SK-N-SH treated with all-trans-retinoic acid at 6 μM for 48 hours (cell line): ENCODE measurements at regions not wholly inside any gene's neighbourhood (a gene's known extent, or its start where the extent isn't known, plus 50 kb on each side); places are given as distances from the start of the nearest gene placed in this dataset.

ENCODE experiments used
- BACH2 ChIP-seq: fragments of 250-450 bp; sonication (Bioruptor Pico); IDR thresholded peaks from 2 replicates; pipeline ENCODE4 v1.9.0; 2021; ENCODE audit warnings: mild to moderate bottlenecking, borderline replicate concordance
- GLIS3 ChIP-seq: fragments of 250-450 bp; sonication (Bioruptor Pico); IDR thresholded peaks from 2 replicates; pipeline ENCODE4 v1.5.0; 2020; ENCODE audit warnings: mild to moderate bottlenecking, moderate library complexity
- ISL1 ChIP-seq: fragments of 250-450 bp; sonication (Bioruptor Pico); IDR thresholded peaks from 2 replicates; pipeline ENCODE4 v2.1.2; 2022; ENCODE audit warnings: mild to moderate bottlenecking, moderate library complexity
- RARB ChIP-seq: fragments of 250-450 bp; sonication (Bioruptor Pico); IDR thresholded peaks from 2 replicates; pipeline ENCODE4 v1.8.0; 2021; ENCODE audit warnings: mild to moderate bottlenecking, moderate library complexity
- TCF4 ChIP-seq: fragments of 250-450 bp; sonication (Bioruptor Pico); IDR thresholded peaks from 2 replicates; pipeline ENCODE4 v1.8.0; 2021; ENCODE audit warnings: mild to moderate bottlenecking, moderate library complexity, borderline replicate concordance
- ZFP3 ChIP-seq: fragments of 250-450 bp; sonication (Bioruptor Pico); IDR thresholded peaks from 2 replicates; pipeline ENCODE4 v1.5.0; 2020; ENCODE audit warnings: mild to moderate bottlenecking, moderate library complexity
- ZNF565 ChIP-seq: fragments of 450-650 bp; formaldehyde crosslinking; conservative IDR thresholded peaks from 2 replicates; pipeline ENCODE4 v1.5.0; 2020; ENCODE audit warnings: low read depth, mild to moderate bottlenecking, moderate library complexity
- TF ChIP-seq, protein P1 (sequence below): fragments of 250-450 bp; sonication (Bioruptor Pico); IDR thresholded peaks from 2 replicates; pipeline ENCODE4 v1.5.1; 2021; ENCODE audit warnings: mild to moderate bottlenecking, moderate library complexity
- TF ChIP-seq, protein P2 (sequence below): fragments of 250-450 bp; sonication (Bioruptor Pico); IDR thresholded peaks from 2 replicates; pipeline ENCODE4 v1.8.0; 2020; ENCODE audit warnings: mild to moderate bottlenecking, moderate library complexity, borderline replicate concordance
- TF ChIP-seq, protein P3 (sequence below): fragments of 250-450 bp; sonication (Bioruptor Pico); IDR thresholded peaks from 2 replicates; pipeline ENCODE4 v1.5.1; 2020; ENCODE audit warnings: low read depth, mild to moderate bottlenecking, moderate library complexity
- TF ChIP-seq, protein P4 (sequence below): fragments of 250-450 bp; sonication (Bioruptor Pico); IDR thresholded peaks from 2 replicates; pipeline ENCODE4 v1.5.0; 2020; ENCODE audit warnings: mild to moderate bottlenecking, moderate library complexity

DNA sequence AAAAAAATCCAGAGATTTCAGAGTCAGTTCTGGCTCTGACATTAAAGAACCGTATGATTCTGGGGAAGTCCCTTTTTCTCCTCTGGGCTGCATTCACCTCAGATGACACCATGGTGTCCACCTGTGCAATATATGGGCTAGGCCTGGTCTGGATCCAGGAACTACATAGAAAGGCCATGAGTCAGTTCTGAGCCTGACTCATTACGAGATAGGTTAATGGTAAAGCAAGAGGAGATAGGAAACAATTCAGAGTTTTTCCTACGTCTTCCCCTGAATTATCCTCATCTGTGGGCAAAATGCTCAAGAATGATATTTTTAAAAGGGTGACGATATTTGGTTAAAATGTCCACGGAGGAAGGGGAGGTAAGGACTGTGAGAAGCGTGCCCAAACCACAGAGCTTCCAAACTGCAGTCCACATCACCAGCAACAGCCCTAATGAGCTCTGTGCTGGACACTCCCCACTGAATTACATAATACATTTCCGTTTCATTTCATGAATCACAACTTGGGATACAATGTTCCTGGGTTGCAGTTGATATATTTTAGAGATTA, 180.1 kb upstream of the OSR1 start:
- TF ChIP-seq RARB (no peak), BACH2 (no peak), TCF4 (CRISPR knock-in tag) (no peak), ZNF565 (CRISPR knock-in tag) (no peak), ISL1 (CRISPR knock-in tag) (peak; percentile 26; the same call in 1 of the 2 replicates), GLIS3 (no peak), ZFP3 (CRISPR knock-in tag) (no peak)
- TF ChIP-seq, protein P1, sequence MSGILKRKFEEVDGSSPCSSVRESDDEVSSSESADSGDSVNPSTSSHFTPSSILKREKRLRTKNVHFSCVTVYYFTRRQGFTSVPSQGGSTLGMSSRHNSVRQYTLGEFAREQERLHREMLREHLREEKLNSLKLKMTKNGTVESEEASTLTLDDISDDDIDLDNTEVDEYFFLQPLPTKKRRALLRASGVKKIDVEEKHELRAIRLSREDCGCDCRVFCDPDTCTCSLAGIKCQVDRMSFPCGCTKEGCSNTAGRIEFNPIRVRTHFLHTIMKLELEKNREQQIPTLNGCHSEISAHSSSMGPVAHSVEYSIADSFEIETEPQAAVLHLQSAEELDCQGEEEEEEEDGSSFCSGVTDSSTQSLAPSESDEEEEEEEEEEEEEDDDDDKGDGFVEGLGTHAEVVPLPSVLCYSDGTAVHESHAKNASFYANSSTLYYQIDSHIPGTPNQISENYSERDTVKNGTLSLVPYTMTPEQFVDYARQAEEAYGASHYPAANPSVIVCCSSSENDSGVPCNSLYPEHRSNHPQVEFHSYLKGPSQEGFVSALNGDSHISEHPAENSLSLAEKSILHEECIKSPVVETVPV (CRISPR knock-in tag): no peak
- TF ChIP-seq, protein P2, sequence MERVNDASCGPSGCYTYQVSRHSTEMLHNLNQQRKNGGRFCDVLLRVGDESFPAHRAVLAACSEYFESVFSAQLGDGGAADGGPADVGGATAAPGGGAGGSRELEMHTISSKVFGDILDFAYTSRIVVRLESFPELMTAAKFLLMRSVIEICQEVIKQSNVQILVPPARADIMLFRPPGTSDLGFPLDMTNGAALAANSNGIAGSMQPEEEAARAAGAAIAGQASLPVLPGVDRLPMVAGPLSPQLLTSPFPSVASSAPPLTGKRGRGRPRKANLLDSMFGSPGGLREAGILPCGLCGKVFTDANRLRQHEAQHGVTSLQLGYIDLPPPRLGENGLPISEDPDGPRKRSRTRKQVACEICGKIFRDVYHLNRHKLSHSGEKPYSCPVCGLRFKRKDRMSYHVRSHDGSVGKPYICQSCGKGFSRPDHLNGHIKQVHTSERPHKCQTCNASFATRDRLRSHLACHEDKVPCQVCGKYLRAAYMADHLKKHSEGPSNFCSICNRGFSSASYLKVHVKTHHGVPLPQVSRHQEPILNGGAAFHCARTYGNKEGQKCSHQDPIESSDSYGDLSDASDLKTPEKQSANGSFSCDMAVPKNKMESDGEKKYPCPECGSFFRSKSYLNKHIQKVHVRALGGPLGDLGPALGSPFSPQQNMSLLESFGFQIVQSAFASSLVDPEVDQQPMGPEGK (CRISPR knock-in tag): no peak
- TF ChIP-seq, protein P3, sequence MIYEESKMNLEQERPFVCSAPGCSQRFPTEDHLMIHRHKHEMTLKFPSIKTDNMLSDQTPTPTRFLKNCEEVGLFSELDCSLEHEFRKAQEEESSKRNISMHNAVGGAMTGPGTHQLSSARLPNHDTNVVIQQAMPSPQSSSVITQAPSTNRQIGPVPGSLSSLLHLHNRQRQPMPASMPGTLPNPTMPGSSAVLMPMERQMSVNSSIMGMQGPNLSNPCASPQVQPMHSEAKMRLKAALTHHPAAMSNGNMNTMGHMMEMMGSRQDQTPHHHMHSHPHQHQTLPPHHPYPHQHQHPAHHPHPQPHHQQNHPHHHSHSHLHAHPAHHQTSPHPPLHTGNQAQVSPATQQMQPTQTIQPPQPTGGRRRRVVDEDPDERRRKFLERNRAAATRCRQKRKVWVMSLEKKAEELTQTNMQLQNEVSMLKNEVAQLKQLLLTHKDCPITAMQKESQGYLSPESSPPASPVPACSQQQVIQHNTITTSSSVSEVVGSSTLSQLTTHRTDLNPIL: no peak
- TF ChIP-seq, protein P4, sequence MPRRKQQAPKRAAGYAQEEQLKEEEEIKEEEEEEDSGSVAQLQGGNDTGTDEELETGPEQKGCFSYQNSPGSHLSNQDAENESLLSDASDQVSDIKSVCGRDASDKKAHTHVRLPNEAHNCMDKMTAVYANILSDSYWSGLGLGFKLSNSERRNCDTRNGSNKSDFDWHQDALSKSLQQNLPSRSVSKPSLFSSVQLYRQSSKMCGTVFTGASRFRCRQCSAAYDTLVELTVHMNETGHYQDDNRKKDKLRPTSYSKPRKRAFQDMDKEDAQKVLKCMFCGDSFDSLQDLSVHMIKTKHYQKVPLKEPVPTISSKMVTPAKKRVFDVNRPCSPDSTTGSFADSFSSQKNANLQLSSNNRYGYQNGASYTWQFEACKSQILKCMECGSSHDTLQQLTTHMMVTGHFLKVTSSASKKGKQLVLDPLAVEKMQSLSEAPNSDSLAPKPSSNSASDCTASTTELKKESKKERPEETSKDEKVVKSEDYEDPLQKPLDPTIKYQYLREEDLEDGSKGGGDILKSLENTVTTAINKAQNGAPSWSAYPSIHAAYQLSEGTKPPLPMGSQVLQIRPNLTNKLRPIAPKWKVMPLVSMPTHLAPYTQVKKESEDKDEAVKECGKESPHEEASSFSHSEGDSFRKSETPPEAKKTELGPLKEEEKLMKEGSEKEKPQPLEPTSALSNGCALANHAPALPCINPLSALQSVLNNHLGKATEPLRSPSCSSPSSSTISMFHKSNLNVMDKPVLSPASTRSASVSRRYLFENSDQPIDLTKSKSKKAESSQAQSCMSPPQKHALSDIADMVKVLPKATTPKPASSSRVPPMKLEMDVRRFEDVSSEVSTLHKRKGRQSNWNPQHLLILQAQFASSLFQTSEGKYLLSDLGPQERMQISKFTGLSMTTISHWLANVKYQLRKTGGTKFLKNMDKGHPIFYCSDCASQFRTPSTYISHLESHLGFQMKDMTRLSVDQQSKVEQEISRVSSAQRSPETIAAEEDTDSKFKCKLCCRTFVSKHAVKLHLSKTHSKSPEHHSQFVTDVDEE (CRISPR knock-in tag): no peak
